NCI-H187 (cell line): ENCODE measurements at regions not wholly inside any gene's neighbourhood (a gene's known extent, or its start where the extent isn't known, plus 50 kb on each side); places are given as distances from the start of the nearest gene placed in this dataset.

Experiments
- DNase-seq, 2 experiments: peaks; one replicate each; lab custom pipeline; 2025; lab: John Stamatoyannopoulos, UW

DNA sequence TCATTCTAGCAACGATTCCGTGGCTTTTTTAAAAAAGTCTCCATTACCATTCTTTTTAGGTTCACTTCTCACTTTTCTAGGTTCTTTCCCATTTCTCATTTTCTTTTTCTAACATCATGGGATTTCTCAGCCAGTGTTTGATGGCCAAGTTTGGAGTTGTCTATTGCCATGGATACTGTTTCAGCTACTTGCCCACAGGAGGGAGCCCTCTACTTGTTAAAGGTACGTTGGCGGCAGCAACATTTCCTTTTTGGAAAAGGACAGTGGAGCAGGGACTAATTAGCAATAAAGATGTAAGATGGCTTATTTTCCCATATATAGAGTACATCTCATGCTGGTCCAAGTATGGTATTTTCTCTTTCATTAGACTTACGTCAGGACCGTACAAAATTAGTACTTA, 2257.5 kb upstream of the C9orf72 start:
- no peak for DNase-seq

GRCh38 chr9:29838491-29839020, 2265.3 kb upstream of the C9orf72 start:
- DNase-seq = no peak

- no peak for DNase-seq
These were observed 2271.0 kb upstream of the C9orf72 start for GRCh38 chr9:29844251-29844650.

GRCh38 chr9:29850664-29851063, 2277.4 kb upstream of the C9orf72 start:
- DNase-seq = no peak

- DNase-seq = no peak
These were observed 2288.5 kb upstream of the C9orf72 start for GRCh38 chr9:29861803-29862202.

DNA sequence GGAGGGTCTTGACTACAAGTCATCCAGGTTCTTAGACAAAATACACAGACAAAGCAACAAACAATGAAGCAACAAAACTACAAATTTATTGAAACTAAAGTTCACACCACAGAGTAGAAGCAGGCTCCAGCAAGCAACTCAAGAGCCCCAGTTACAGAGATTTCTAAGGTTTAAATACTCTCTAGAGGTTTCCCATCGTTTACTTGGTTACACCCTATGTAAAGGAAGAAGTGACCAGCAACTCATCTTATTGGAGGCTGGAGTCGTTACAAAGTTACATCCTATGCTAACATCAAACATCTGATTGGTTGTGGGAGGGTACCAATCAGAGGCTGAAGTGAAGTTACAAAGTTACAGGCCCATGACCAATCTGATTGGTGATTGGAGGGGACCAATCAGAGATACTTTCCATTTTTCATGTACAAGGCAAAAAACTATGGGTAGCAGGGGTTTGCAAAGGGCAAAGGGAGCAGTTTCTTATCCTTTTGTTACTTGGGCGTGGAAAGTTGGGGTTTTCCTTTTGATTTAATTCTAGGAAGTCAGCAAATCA, 2292.6 kb upstream of the C9orf72 start:
- no peak for DNase-seq

DNA sequence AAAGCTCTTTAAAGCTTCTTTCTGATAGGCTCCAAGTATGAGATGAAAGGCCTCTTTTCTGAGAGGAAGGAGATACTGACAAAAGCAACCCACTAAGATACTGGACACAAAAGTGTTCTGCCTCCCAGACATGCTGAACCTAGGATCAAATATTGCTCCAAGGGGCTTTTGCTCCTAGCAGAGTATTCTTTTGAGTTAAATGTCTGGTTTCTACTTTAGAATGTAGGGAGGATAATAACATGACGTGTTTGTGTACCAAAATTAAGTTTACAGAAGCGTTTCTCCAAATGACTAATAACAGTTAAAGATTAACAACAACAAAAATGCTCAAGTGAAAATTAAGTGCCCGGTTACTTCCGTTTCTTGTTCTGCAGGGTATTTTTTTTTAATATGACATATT, 2293.3 kb upstream of the C9orf72 start:
- DNase-seq = no peak

GRCh38 chr9:29873579-29873978, 2300.3 kb upstream of the C9orf72 start:
- DNase-seq = no peak

DNA sequence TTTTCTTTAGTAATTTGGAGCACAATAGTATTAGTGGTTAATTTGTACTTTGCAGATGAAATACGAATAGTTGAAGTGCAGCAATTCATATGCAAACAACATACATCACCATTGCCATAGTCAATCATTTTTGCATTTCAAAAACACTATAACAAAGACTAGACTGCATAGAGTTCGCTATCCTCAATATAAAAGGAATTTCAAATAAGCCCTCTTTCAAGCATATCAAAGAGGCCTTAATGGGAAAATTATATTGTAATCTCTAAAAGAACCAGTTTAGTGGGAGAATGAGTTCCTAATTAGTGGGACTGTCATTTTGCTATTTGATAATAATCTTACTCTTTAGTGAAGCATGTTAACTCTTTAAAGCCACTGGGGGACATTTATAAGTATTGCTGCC, 2302.3 kb upstream of the C9orf72 start:
- DNase-seq = no peak

- no peak for DNase-seq
These were observed 2309.5 kb upstream of the C9orf72 start for GRCh38 chr9:29882767-29883166.

- DNase-seq = no peak
These were observed 2332.8 kb upstream of the C9orf72 start for GRCh38 chr9:29906065-29906464.

- DNase-seq = no peak
These were observed 2354.8 kb upstream of the C9orf72 start for GRCh38 chr9:29928072-29928471.

DNA sequence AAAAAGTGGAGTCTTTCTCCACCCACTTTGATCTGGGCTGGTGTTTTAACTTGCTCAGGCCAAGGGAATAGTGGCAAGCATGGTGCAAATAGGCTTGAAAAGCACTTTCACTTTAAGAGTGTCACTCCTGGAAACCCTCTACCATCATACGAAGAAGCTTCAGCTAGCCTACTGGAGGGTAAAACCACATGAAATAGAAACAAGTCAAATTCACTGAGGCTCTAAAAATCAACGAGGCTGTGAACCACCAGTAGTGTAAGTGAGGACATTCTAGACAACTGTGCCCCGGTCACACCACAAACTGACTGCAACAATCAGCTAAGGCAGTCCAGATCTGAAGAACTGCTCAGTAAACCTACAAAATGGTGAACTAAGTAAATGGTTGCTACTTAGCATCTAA, 2366.3 kb upstream of the C9orf72 start:
- DNase-seq = no peak

DNA sequence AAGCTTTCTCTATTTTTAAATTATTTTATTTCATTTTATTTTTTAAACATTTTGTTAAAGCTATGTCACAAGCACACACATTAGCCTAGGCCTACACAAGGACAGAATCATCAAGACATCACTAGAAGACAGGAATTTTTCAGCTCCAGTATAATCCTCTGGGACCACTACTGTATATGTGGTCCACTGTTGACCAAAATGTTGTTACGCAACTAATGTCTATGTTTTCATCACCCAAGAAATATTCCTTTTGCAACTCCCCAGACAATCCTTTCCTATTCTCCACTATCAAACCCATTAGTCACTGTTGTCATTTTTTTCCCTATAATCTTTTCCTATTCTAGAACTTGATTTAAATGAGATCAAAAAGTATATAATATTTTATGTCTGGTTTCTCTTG, 2371.7 kb upstream of the C9orf72 start:
- no peak for DNase-seq

- no peak for DNase-seq
These were observed 2385.2 kb upstream of the C9orf72 start for GRCh38 chr9:29958469-29958868.

- no peak for DNase-seq
These were observed 2392.6 kb upstream of the C9orf72 start for GRCh38 chr9:29965834-29966233.

GRCh38 chr9:29966247-29966646, 2393.0 kb upstream of the C9orf72 start:
- no peak for DNase-seq

DNA sequence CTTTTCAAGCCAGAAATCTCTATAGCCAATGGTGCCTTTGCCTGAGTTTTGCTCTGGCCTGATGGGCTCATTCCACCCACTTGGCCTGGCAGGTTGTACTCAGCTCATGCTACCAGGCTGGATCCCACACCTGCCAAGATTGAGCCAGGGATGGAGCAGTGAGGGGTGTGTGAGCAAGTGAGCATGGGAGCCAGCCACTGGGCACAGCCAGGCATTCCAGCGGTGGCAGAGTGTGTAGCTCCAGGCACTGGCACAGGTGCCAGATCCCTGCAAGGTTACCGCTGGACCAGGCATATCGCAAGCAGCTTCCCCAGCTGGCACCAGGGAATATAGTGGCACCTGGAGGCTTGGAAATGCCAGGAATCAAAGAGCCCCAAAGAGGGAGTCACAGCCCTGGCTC, 2395.6 kb upstream of the C9orf72 start:
- no peak for DNase-seq

GRCh38 chr9:29969408-29969807, 2396.1 kb upstream of the C9orf72 start:
- DNase-seq = no peak

DNA sequence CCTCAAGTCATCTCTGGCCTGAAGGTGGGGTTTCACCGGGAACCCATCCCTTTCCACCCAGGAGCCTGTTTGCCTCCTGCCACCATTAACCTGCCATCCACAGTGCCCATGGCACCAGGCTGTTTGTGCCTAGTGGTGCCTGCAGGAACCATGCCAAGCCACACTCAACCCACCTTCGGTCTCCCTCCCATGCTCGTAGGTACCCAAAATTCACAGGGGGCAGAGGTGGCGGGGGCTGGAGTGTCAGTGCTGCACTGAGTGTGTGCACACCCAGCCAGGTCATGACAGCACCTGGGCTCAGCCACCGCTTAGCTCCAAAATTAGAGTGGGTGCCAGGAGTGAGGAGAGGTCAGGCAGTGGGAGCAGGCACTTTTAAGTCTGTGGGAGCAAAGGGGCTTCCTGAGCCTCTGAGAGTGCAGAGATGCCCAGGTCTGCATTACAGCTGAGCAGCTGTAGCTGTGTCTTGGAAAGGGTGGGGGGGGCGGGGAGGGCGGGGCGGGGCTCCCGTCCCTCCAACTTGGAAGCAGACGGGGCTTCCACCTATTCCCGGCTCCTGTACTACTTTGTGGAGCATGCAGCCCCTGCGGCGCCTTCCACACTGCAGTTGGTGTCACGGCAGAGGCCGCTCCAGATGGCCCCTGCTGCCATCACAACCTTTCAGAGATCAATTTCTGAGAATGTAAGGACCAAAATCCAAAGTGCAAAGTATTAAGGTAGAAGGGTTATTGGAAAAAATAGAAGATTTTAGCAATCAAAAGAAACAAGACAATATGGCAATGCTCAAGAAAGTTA, 2396.8 kb upstream of the C9orf72 start:
- no peak for DNase-seq

DNA sequence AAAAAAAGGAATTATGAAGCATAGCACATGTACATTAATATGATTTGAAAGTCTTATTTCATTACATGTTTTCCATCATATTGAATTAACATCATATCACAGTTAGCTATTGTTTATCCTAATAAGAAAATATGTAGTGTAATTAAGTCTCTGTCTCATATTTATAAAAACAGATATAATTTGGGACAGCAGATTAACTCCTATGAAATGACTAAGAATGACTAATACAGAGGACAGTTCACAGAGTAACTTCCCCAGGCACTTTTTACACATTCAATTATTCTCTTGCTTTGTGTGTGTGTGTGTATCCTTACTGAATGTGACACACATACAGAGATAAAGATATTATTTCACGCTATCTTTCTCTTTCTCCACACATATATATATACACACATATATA, 2400.9 kb upstream of the C9orf72 start:
- no peak for DNase-seq

DNA sequence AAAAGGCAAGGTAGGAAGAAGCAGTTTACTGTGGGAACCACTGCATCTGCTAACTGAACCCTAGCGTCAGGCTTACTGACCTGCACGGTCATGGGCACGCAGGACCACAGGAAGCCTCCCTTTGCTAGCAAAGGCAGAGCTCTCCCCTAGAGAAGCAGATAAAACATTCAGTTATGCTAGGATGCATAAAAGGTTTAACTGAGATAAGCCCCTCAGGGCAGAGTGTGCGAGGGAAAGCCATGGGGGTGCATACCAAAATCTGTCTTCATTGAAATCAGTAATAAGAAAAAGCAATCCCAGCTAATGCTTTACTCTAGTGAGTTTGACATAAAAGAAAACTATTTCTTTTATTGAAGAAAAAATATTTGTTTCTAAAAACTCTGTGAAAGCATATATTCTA, 2403.7 kb upstream of the C9orf72 start:
- DNase-seq = no peak

- DNase-seq = no peak
These were observed 2403.4 kb upstream of the ACO1 start for GRCh38 chr9:29981013-29981412.

- no peak for DNase-seq
These were observed 2384.8 kb upstream of the ACO1 start for GRCh38 chr9:29999645-30000044.
